H1 (cell line): ENCODE measurements at regions not wholly inside any gene's neighbourhood (a gene's known extent, or its start where the extent isn't known, plus 50 kb on each side); places are given as distances from the start of the nearest gene placed in this dataset.

Source experiments
- ATF2 ChIP-seq: IDR thresholded peaks from 2 replicates; pipeline ENCODE4 v1.6.1; 2012; ENCODE audit warnings: low read length, inconsistent platforms
- CEBPB ChIP-seq: IDR thresholded peaks from 2 replicates; pipeline ENCODE4 v1.6.1; 2012; ENCODE audit warnings: low read depth, low read length
- CREB1 ChIP-seq: IDR thresholded peaks from 2 replicates; pipeline ENCODE4 v1.6.1; 2012; ENCODE audit warnings: inconsistent platforms
- CTCF ChIP-seq, 3 experiments: IDR thresholded peaks; 1 replicate in 2 of 3; 2 replicates in 1 of 3; pipeline versions ENCODE4 v1.5.1 to v1.6.1; 2011; ENCODE audit warnings: low read length in 3 of 3, mild to moderate bottlenecking in 3 of 3, inconsistent platforms in 2 of 3, low read depth in 1 of 3, moderate library complexity in 1 of 3; ENCODE audit not compliant: insufficient read depth in 1 of 3; ENCODE audit errors: control extremely low read depth in 1 of 3
- SIN3A ChIP-seq, 2 experiments: IDR thresholded peaks in 1 of 2; conservative IDR thresholded peaks in 1 of 2; 2 replicates each; pipeline ENCODE4 v1.6.1; 2011 to 2012; ENCODE audit warnings: low read length in 2 of 2, improper control_type of control experiment in 1 of 2, low read depth in 1 of 2, mild to moderate bottlenecking in 1 of 2
- YY1 ChIP-seq: IDR thresholded peaks from 2 replicates; pipeline ENCODE4 v1.6.1; 2011; ENCODE audit warnings: low read depth, mild to moderate bottlenecking, low read length

- no peak for TF ChIP-seq ATF2
- no peak for TF ChIP-seq CREB1
- no peak for TF ChIP-seq YY1
- TF ChIP-seq CTCF (IDR thresholded peaks at IDR 0.05; ENCODE audit: control extremely low read depth in 1 of 3, insufficient read depth in 1 of 3, low read depth in 1 of 3, low read length in 3 of 3), result no peak
- no peak for TF ChIP-seq SIN3A (conservative IDR thresholded peaks at IDR 0.05 in 1 of 2, IDR thresholded peaks at IDR 0.05 in 1 of 2; ENCODE audit: low read depth in 1 of 2, low read length in 2 of 2)
- TF ChIP-seq CEBPB, result no peak
These were observed 137.3 kb downstream of the TFAP2B start for GRCh38 chr6:50956014-50956413.
